Gastrocnemius medialis (tissue), 4 donors: ENCODE measurements at regions not wholly inside any gene's neighbourhood (a gene's known extent, or its start where the extent isn't known, plus 50 kb on each side); places are given as distances from the start of the nearest gene placed in this dataset.

ENCODE experiments used
- ATAC-seq, 2 donors: fragments of 150-250 bp; one replicate each; pipeline ENCODE4 v1.9.1; 2016
- DNase-seq, 2 donors: peaks; one replicate each; pipeline ENCODE4 v3.0.0-alpha.2; 2019
- H3K27ac ChIP-seq, 4 donors: fragments of 200-600 bp; sonication (generic); 1 replicate in 1 of 4; 2 replicates in 3 of 4; pipeline ENCODE4 v1.5.1; 2016 to 2018; ENCODE audit warnings: mild to moderate bottlenecking in 2 of 4, moderate library complexity in 1 of 4
- H3K27me3 ChIP-seq, 3 donors: fragments of 200-600 bp; sonication (generic) in 2 of 3; 1 replicate in 1 of 3; 2 replicates in 2 of 3; pipeline versions ENCODE4 v1.5.1 to v1.6.0; 2016 to 2019; ENCODE audit warnings: mild to moderate bottlenecking in 1 of 3, moderate library complexity in 1 of 3
- H3K36me3 ChIP-seq, 2 donors: fragments of 200-600 bp; sonication (generic) in 1 of 2; one replicate each; pipeline ENCODE4 v1.5.1; 2017 to 2018
- H3K4me1 ChIP-seq, 2 donors: fragments of 200-600 bp; sonication (generic) in 1 of 2; one replicate each; pipeline ENCODE4 v1.5.1; 2016 to 2017; ENCODE audit warnings: mild to moderate bottlenecking in 2 of 2
- H3K4me3 ChIP-seq, 4 donors: fragments of 200-600 bp; sonication (generic) in 3 of 4; 1 replicate in 1 of 4; 2 replicates in 3 of 4; pipeline ENCODE4 v1.5.1; 2016 to 2019; ENCODE audit warnings: mild to moderate bottlenecking in 2 of 4
- H3K9me3 ChIP-seq, 3 donors: fragments of 200-600 bp; sonication (generic) in 2 of 3; 1 replicate in 1 of 3; 2 replicates in 2 of 3; pipeline ENCODE4 v1.5.1; 2016 to 2019
- CTCF ChIP-seq, 5 experiments: fragments of 450-650 bp in 3 of 5; fragments of 200-600 bp in 2 of 5; sonication (generic) in 2 of 5; IDR thresholded peaks in 4 of 5; conservative IDR thresholded peaks in 1 of 5; 1 replicate in 4 of 5; 2 replicates in 1 of 5; pipeline ENCODE4 v1.5.1; 2016 to 2019; ENCODE audit warnings: antibody characterized with exemption in 5 of 5, mild to moderate bottlenecking in 3 of 5, moderate library complexity in 3 of 5
- POLR2A ChIP-seq, 2 donors: fragments of 450-650 bp; IDR thresholded peaks; one replicate each; pipeline ENCODE4 v1.6.1; 2017; ENCODE audit warnings: antibody characterized with exemption in 2 of 2, mild to moderate bottlenecking in 2 of 2, moderate library complexity in 2 of 2
- in situ Hi-C, 4 donors: fragments of 200-750 bp; cut with MboI; loops; one replicate each; pipeline versions ENCODE4 v1.15.0 to v1.8.0; 2017; ENCODE audit warnings: low sequenced_read_pairs in 4 of 4
- intact Hi-C: fragments of 100-400 bp; cut with DNase I; formaldehyde crosslinking; loops from one replicate; pipeline ENCODE4 v1.15.1; 2023; ENCODE audit warnings: low total_unique reads

- no peaks in the 10 kb centered on the region for H3K36me3 ChIP-seq
- no peak overlapping the region for H3K27ac ChIP-seq
- H3K4me3 ChIP-seq, result no peak overlapping the region
- DNase-seq (no peak), ATAC-seq (no peak)
- intact Hi-C loops (no loop called here), in situ Hi-C loops (no loop called here)
- no peaks in the 10 kb centered on the region for H3K4me1 ChIP-seq
- TF ChIP-seq CTCF (IDR thresholded peaks at IDR 0.05 in 4 of 5, conservative IDR thresholded peaks at IDR 0.05 in 1 of 5) (no peak), POLR2A (IDR thresholded peaks at IDR 0.05) (no peak)
- no peaks in the 10 kb centered on the region for H3K9me3 ChIP-seq
- no peaks in the 10 kb centered on the region for H3K27me3 ChIP-seq
Measured at GRCh38 chr21:23463365-23463764, 2143.9 kb downstream of the MRPL39 start.

GRCh38 chr21:23455676-23456075 lies 2151.6 kb downstream of the MRPL39 start:
- intact Hi-C loops (no loop called here), in situ Hi-C loops (no loop called here)
- H3K27ac ChIP-seq, result no peak overlapping the region
- ATAC-seq (no peak), DNase-seq (no peak)
- H3K9me3 ChIP-seq, result no peaks in the 10 kb centered on the region
- H3K36me3 ChIP-seq, result no peaks in the 10 kb centered on the region
- H3K27me3 ChIP-seq, result no peaks in the 10 kb centered on the region
- H3K4me3 ChIP-seq, result no peak overlapping the region
- no peaks in the 10 kb centered on the region for H3K4me1 ChIP-seq
- TF ChIP-seq CTCF (IDR thresholded peaks at IDR 0.05 in 4 of 5, conservative IDR thresholded peaks at IDR 0.05 in 1 of 5) (no peak), POLR2A (IDR thresholded peaks at IDR 0.05) (no peak)

GRCh38 chr21:23452384-23453083 lies 2154.7 kb downstream of the MRPL39 start:
- ATAC-seq, result no peak
- intact Hi-C loops, result no loop called here
- TF ChIP-seq POLR2A (IDR thresholded peaks at IDR 0.05), result no peak
- TF ChIP-seq CTCF (IDR thresholded peaks at IDR 0.05 in 4 of 5, conservative IDR thresholded peaks at IDR 0.05 in 1 of 5), result no peak
- no peaks in the 10 kb centered on the region for H3K27me3 ChIP-seq
- in situ Hi-C loops, result no loop called here
- no peaks in the 10 kb centered on the region for H3K36me3 ChIP-seq
- no peaks in the 10 kb centered on the region for H3K4me1 ChIP-seq
- no peak for DNase-seq
- H3K9me3 ChIP-seq, result no peaks in the 10 kb centered on the region
- no peak overlapping the region for H3K27ac ChIP-seq
- no peak overlapping the region for H3K4me3 ChIP-seq

GRCh38 chr21:23445307-23445706 lies 2162.0 kb downstream of the MRPL39 start:
- Histone ChIP-seq H3K27ac (no peak overlapping the region), H3K4me1 (no peaks in the 10 kb centered on the region), H3K27me3 (no peaks in the 10 kb centered on the region), H3K9me3 (no peaks in the 10 kb centered on the region), H3K4me3 (no peak overlapping the region), H3K36me3 (no peaks in the 10 kb centered on the region)
- ATAC-seq (no peak), DNase-seq (no peak)
- in situ Hi-C loops, result no loop called here
- intact Hi-C loops, result no loop called here
- TF ChIP-seq CTCF (IDR thresholded peaks at IDR 0.05 in 4 of 5, conservative IDR thresholded peaks at IDR 0.05 in 1 of 5) (no peak), POLR2A (IDR thresholded peaks at IDR 0.05) (no peak)

GRCh38 chr21:23438081-23438480 lies 2169.2 kb downstream of the MRPL39 start:
- no peaks in the 10 kb centered on the region for H3K27me3 ChIP-seq
- no peak overlapping the region for H3K4me3 ChIP-seq
- in situ Hi-C loops, result no loop called here
- DNase-seq (no peak), ATAC-seq (no peak)
- H3K27ac ChIP-seq, result no peak overlapping the region
- H3K4me1 ChIP-seq, result no peaks in the 10 kb centered on the region
- intact Hi-C loops, result no loop called here
- TF ChIP-seq CTCF (IDR thresholded peaks at IDR 0.05 in 4 of 5, conservative IDR thresholded peaks at IDR 0.05 in 1 of 5) (no peak), POLR2A (IDR thresholded peaks at IDR 0.05) (no peak)
- H3K9me3 ChIP-seq, result no peaks in the 10 kb centered on the region
- H3K36me3 ChIP-seq, result no peaks in the 10 kb centered on the region
